K562 (cell line): ENCODE measurements at regions not wholly inside any gene's neighbourhood (a gene's known extent, or its start where the extent isn't known, plus 50 kb on each side); places are given as distances from the start of the nearest gene placed in this dataset.

Experiments
- ATAC-seq: fragments of 200-7000 bp; cut with Tn5 transposase; 3 replicates; pipeline ENCODE4 v1.9.1; 2020; ENCODE audit warnings: moderate library complexity
- BruUV-seq: library from RNA; stranded (reverse); fragments of 400-500 nt; replicated peaks from 2 replicates; lab custom pipeline; 2021; lab: Mats Ljungman, UMichigan
- CTCF ChIA-PET: fragments of 300-600 bp; formaldehyde crosslinking; extraction: SDS; loops from one replicate; lab custom pipeline; 2021; ENCODE audit warnings: low intra/inter-chr PET ratio; lab: Yijun Ruan, JAX
- POLR2A ChIA-PET: fragments of 300-600, 350-650 bp; sonication (Branson Sonifier 250); formaldehyde crosslinking; extraction: SDS; loops from one replicate; lab custom pipeline; 2021; ENCODE audit warnings: antibody characterized with exemption, inconsistent platforms; lab: Yijun Ruan, JAX
- DNase-seq, 4 experiments: peaks; one replicate each; pipeline versions ENCODE4 v3.0.0 to v3.0.0-alpha.2; 2011 to 2018; ENCODE audit warnings: low spot score in 3 of 4, mixed read lengths in 3 of 4; ENCODE audit errors: extremely low read depth in 1 of 4
- FAIRE-seq: peaks from 2 replicates; lab custom pipeline; 2011; peaks lifted over from hg19 to GRCh38; lab: Jason Lieb, UNC
- H2AFZ ChIP-seq: 2 replicates; pipeline ENCODE4 v1.6.0; 2011; ENCODE audit warnings: low read depth, low read length, control low read depth, inconsistent platforms
- H3K27ac ChIP-seq: fragments of 200-600 bp; 3 replicates; pipeline ENCODE4 v1.8.0; 2011; ENCODE audit warnings: low read depth, mild to moderate bottlenecking, control low read depth, inconsistent platforms, low read length, moderate library complexity, mixed read lengths; ENCODE audit errors: extremely low read depth
- H3K27me3 ChIP-seq, 2 experiments: fragments of 300-600 bp in 1 of 2; 2 replicates in 1 of 2; 3 replicates in 1 of 2; pipeline versions ENCODE4 v1.6.0 to v1.8.0; 2011; ENCODE audit warnings: inconsistent platforms in 2 of 2, low read length in 2 of 2, mild to moderate bottlenecking in 1 of 2, mixed read lengths in 1 of 2, moderate library complexity in 1 of 2; ENCODE audit not compliant: control insufficient read depth in 2 of 2, insufficient read depth in 2 of 2
- H3K36me3 ChIP-seq: fragments of 300-600 bp; 3 replicates; pipeline ENCODE4 v1.8.0; 2011; ENCODE audit warnings: mild to moderate bottlenecking, low read length, inconsistent platforms; ENCODE audit not compliant: control insufficient read depth, insufficient read depth
- H3K4me1 ChIP-seq, 2 experiments: fragments of 200-600 bp in 1 of 2; replicated peaks in 1 of 2; 2 replicates in 1 of 2; 3 replicates in 1 of 2; pipeline versions ENCODE4 v1.5.1 to v1.8.0; 2011; ENCODE audit warnings: inconsistent platforms in 2 of 2, low read length in 2 of 2, mild to moderate bottlenecking in 1 of 2, mixed read lengths in 1 of 2, moderate library complexity in 1 of 2; ENCODE audit not compliant: control insufficient read depth in 2 of 2, insufficient read depth in 2 of 2
- H3K4me2 ChIP-seq: 2 replicates; pipeline ENCODE4 v1.6.1; 2011; ENCODE audit warnings: low read length, control low read depth, inconsistent platforms, mixed read lengths; ENCODE audit not compliant: insufficient read depth
- H3K4me3 ChIP-seq: fragments of 200-600 bp; sonication (generic), shearing (Covaris generic); 2 replicates; pipeline ENCODE4 v1.5.1; 2016; ENCODE audit warnings: control low read depth, inconsistent platforms
- H3K79me2 ChIP-seq: fragments of 200-600 bp; 3 replicates; pipeline ENCODE4 v1.8.0; 2011; ENCODE audit warnings: low read length, inconsistent platforms; ENCODE audit not compliant: control insufficient read depth, insufficient read depth
- H3K9ac ChIP-seq, 2 experiments: 2 replicates each; pipeline versions ENCODE4 v1.6.0 to v1.6.1; 2011; ENCODE audit warnings: low read depth in 2 of 2, low read length in 2 of 2, control low read depth in 1 of 2, inconsistent platforms in 1 of 2, mild to moderate bottlenecking in 1 of 2, mixed read lengths in 1 of 2; ENCODE audit not compliant: insufficient read depth in 1 of 2
- H3K9me1 ChIP-seq: one replicate; pipeline ENCODE4 v1.6.0; 2011; ENCODE audit warnings: inconsistent platforms, mild to moderate bottlenecking, low read length, moderate library complexity; ENCODE audit not compliant: control insufficient read depth, insufficient read depth
- H3K9me3 ChIP-seq: replicated peaks from 2 replicates; pipeline ENCODE4 v1.5.1; 2011; ENCODE audit warnings: low read depth, low read length, inconsistent platforms; ENCODE audit not compliant: control insufficient read depth, insufficient read depth
- H4K20me1 ChIP-seq: replicated peaks from 2 replicates; pipeline ENCODE4 v1.6.1; 2011; ENCODE audit warnings: low read length, inconsistent platforms, mixed read lengths; ENCODE audit not compliant: control insufficient read depth, insufficient read depth
- ARID2 ChIP-seq: fragments of 450-650 bp; IDR thresholded peaks from 2 replicates; pipeline ENCODE4 v1.6.1; 2017; ENCODE audit warnings: antibody characterized with exemption, mild to moderate bottlenecking
- ARID3B ChIP-seq: fragments of 250-450 bp; sonication (Bioruptor Pico); IDR thresholded peaks from 2 replicates; pipeline ENCODE4 v1.4.0; 2020; ENCODE audit warnings: borderline replicate concordance
- FOXK1 ChIP-seq: sonication (generic); formaldehyde crosslinking; IDR thresholded peaks from 2 replicates; pipeline ENCODE4 v1.8.0; 2022; ENCODE audit warnings: missing genetic modification reagents, mild to moderate bottlenecking, borderline replicate concordance
- HIVEP1 ChIP-seq: fragments of 250-450 bp; sonication (Bioruptor Pico); IDR thresholded peaks from 2 replicates; pipeline ENCODE4 v1.4.0; 2020; ENCODE audit warnings: mild to moderate bottlenecking
- ILK ChIP-seq: fragments of 450-650 bp; IDR thresholded peaks from 2 replicates; pipeline ENCODE4 v1.6.1; 2016; ENCODE audit warnings: missing genetic modification characterization, low read depth, mild to moderate bottlenecking, missing compliant biosample characterization, moderate library complexity, borderline replicate concordance
- NCOA1 ChIP-seq: fragments of 450-650 bp; IDR thresholded peaks from 2 replicates; pipeline ENCODE4 v1.6.1; 2016; ENCODE audit warnings: low read depth
- NCOA4 ChIP-seq: fragments of 450-650 bp; IDR thresholded peaks from 2 replicates; pipeline ENCODE4 v1.6.1; 2018; ENCODE audit warnings: mild to moderate bottlenecking; ENCODE audit not compliant: partially characterized antibody
- SETDB1 ChIP-seq: IDR thresholded peaks from one replicate; pipeline ENCODE4 v1.6.1; 2012; ENCODE audit warnings: low read length, control low read depth, inconsistent platforms
- SRSF9 ChIP-seq: fragments of 200-400 bp; formaldehyde crosslinking; IDR thresholded peaks from 2 replicates; pipeline ENCODE4 v1.6.1; 2017; ENCODE audit warnings: low read depth, low read length, borderline replicate concordance
- ZNF668 ChIP-seq: fragments of 250-450 bp; sonication (Bioruptor Pico); IDR thresholded peaks from 2 replicates; pipeline ENCODE4 v1.8.0; 2022; ENCODE audit warnings: mild to moderate bottlenecking, inconsistent platforms
- WGBS: fragments of 100-300 bp; shearing (Covaris generic); methylation state at CpG from one replicate; pipeline ENCODE4 v1.1.6; 2016; ENCODE audit warnings: low coverage, mixed read lengths; ENCODE audit not compliant: insufficient coverage; ENCODE audit errors: missing lambda C conversion rate; 5-methylcytosine and 5-hydroxymethylcytosine counted together
- in situ Hi-C: fragments of 300-500 bp; cut with MboI; formaldehyde crosslinking; loops from 4 replicates; pipeline ENCODE4 v1.15.0; 2018; ENCODE audit warnings: inconsistent platforms, mixed read lengths
- intact Hi-C: fragments of 100-400 bp; cut with micrococcal nuclease; formaldehyde crosslinking; loops from 2 replicates; pipeline ENCODE4 v1.14.2; 2022
- TF ChIP-seq, protein P1 (sequence below): fragments of 250-450 bp; sonication (Bioruptor Pico); IDR thresholded peaks from 2 replicates; pipeline ENCODE4 v1.9.0; 2021; ENCODE audit warnings: mild to moderate bottlenecking, inconsistent platforms
- TF ChIP-seq, protein P2 (sequence below): fragments of 450-650 bp; IDR thresholded peaks from 2 replicates; pipeline ENCODE4 v1.6.1; 2017; ENCODE audit warnings: antibody characterized with exemption, mild to moderate bottlenecking

DNA sequence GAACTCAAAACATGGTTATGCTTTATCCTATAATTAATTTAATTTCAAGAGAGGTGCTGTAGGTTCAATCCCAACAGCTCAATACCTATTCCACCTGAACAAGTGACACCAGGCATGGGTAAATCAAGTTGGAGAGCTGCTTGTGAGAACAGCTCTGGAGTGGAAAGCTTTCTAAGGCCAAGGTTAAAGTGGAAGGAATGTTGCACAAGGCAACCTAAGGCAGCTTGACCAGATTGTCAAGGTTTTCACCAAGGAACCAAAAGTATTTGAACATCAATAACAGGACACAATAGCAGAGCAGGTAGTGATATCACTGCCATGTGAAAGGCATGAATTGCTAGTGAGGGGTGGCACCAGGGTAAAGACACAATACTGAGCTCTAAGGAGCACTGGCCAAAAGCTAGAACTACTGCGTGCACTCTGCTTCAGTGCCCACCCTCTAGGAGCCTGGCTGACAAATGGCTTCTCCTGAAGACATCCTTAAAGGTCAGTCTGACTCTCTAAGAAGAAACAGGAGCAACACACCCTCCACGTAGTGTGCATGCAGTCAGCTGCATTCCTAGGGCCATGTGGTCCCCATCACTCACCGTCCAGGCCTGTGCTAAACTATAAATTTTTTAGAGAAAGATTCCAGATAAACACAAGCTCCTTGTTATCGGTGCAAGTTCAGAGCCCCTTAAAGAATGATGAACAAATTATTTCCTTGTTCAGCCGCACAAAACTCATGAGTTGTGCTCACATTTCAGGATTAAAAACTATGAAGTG lies 677.7 kb upstream of the KLF4 start:
- ChIA-PET CTCF (no interaction called here), POLR2A (interaction anchor here (0.6 kb wide), 1 partner anchor 587 kb away, joined by 3 read pairs; no protein-coding TSS in a partner anchor)
- no peak overlapping the region for H2AFZ ChIP-seq
- DNase-seq (no peak), FAIRE-seq (no peak), ATAC-seq (no peak)
- no TSS peak for BruUV-seq
- 2% methylated on average over 5 of the region's 5 CpGs for WGBS
- no peak overlapping the region for H3K9ac ChIP-seq
- no peak overlapping the region for H3K4me3 ChIP-seq
- peaks cover 0 to 4% of the 10 kb centered on the region in 2 experiments; a peak in 1 of 5 replicates for H3K4me1 ChIP-seq
- intact Hi-C loops, result no loop called here
- H3K4me2 ChIP-seq, result no peak overlapping the region
- no peaks in the 10 kb centered on the region for H4K20me1 ChIP-seq
- in situ Hi-C loops, result no loop called here
- no peaks in the 10 kb centered on the region for H3K9me1 ChIP-seq
- no peaks in the 10 kb centered on the region for H3K9me3 ChIP-seq
- no peaks in the 10 kb centered on the region for H3K79me2 ChIP-seq
- peaks cover 24 to 35% of the 10 kb centered on the region in 2 experiments for H3K27me3 ChIP-seq
- no peaks in the 10 kb centered on the region for H3K36me3 ChIP-seq
- no peak overlapping the region for H3K27ac ChIP-seq
- no peak for TF ChIP-seq ILK (tag)
- TF ChIP-seq NCOA1, result no peak
- TF ChIP-seq ARID2, result no peak
- no peak for TF ChIP-seq FOXK1 (CRISPR knock-in tag)
- no peak for TF ChIP-seq HIVEP1 (CRISPR knock-in tag)
- TF ChIP-seq, protein P1, sequence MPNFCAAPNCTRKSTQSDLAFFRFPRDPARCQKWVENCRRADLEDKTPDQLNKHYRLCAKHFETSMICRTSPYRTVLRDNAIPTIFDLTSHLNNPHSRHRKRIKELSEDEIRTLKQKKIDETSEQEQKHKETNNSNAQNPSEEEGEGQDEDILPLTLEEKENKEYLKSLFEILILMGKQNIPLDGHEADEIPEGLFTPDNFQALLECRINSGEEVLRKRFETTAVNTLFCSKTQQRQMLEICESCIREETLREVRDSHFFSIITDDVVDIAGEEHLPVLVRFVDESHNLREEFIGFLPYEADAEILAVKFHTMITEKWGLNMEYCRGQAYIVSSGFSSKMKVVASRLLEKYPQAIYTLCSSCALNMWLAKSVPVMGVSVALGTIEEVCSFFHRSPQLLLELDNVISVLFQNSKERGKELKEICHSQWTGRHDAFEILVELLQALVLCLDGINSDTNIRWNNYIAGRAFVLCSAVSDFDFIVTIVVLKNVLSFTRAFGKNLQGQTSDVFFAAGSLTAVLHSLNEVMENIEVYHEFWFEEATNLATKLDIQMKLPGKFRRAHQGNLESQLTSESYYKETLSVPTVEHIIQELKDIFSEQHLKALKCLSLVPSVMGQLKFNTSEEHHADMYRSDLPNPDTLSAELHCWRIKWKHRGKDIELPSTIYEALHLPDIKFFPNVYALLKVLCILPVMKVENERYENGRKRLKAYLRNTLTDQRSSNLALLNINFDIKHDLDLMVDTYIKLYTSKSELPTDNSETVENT (CRISPR knock-in tag), result no peak
- TF ChIP-seq ARID3B (CRISPR knock-in tag), result no peak
- TF ChIP-seq ZNF668 (CRISPR knock-in tag), result no peak
- no peak for TF ChIP-seq SETDB1
- TF ChIP-seq NCOA4, result no peak
- no peak for TF ChIP-seq SRSF9
- TF ChIP-seq, protein P2, sequence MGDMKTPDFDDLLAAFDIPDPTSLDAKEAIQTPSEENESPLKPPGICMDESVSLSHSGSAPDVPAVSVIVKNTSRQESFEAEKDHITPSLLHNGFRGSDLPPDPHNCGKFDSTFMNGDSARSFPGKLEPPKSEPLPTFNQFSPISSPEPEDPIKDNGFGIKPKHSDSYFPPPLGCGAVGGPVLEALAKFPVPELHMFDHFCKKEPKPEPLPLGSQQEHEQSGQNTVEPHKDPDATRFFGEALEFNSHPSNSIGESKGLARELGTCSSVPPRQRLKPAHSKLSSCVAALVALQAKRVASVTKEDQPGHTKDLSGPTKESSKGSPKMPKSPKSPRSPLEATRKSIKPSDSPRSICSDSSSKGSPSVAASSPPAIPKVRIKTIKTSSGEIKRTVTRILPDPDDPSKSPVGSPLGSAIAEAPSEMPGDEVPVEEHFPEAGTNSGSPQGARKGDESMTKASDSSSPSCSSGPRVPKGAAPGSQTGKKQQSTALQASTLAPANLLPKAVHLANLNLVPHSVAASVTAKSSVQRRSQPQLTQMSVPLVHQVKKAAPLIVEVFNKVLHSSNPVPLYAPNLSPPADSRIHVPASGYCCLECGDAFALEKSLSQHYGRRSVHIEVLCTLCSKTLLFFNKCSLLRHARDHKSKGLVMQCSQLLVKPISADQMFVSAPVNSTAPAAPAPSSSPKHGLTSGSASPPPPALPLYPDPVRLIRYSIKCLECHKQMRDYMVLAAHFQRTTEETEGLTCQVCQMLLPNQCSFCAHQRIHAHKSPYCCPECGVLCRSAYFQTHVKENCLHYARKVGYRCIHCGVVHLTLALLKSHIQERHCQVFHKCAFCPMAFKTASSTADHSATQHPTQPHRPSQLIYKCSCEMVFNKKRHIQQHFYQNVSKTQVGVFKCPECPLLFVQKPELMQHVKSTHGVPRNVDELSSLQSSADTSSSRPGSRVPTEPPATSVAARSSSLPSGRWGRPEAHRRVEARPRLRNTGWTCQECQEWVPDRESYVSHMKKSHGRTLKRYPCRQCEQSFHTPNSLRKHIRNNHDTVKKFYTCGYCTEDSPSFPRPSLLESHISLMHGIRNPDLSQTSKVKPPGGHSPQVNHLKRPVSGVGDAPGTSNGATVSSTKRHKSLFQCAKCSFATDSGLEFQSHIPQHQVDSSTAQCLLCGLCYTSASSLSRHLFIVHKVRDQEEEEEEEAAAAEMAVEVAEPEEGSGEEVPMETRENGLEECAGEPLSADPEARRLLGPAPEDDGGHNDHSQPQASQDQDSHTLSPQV, result no peak
